ENCODE measurements at regions not wholly inside any gene's neighbourhood (a gene's known extent, or its start where the extent isn't known, plus 50 kb on each side); places are given as distances from the start of the nearest gene placed in this dataset.

- no peak for TF ChIP-seq SP1 (IDR thresholded peaks at IDR 0.05; ENCODE audit: low read depth, low read length)
- TF ChIP-seq GTF2F1 (IDR thresholded peaks at IDR 0.05; ENCODE audit: borderline replicate concordance, low read depth, low read length) = no peak
Measured at GRCh38 chr12:76633415-76633814, 73.8 kb upstream of the OSBPL8 start (continued).

All from H1 (cell line).